Gastrocnemius medialis (tissue), 4 donors: ENCODE measurements at regions not wholly inside any gene's neighbourhood (a gene's known extent, or its start where the extent isn't known, plus 50 kb on each side); places are given as distances from the start of the nearest gene placed in this dataset.

ENCODE experiments used
- CTCF ChIP-seq, 5 experiments: fragments of 450-650 bp in 3 of 5; fragments of 200-600 bp in 2 of 5; sonication (generic) in 2 of 5; IDR thresholded peaks in 4 of 5; conservative IDR thresholded peaks in 1 of 5; 1 replicate in 4 of 5; 2 replicates in 1 of 5; pipeline ENCODE4 v1.5.1; 2016 to 2019; ENCODE audit warnings: antibody characterized with exemption in 5 of 5, mild to moderate bottlenecking in 3 of 5, moderate library complexity in 3 of 5
- POLR2A ChIP-seq, 2 donors: fragments of 450-650 bp; IDR thresholded peaks; one replicate each; pipeline ENCODE4 v1.6.1; 2017; ENCODE audit warnings: antibody characterized with exemption in 2 of 2, mild to moderate bottlenecking in 2 of 2, moderate library complexity in 2 of 2

- no peak for TF ChIP-seq CTCF (IDR thresholded peaks at IDR 0.05 in 4 of 5, conservative IDR thresholded peaks at IDR 0.05 in 1 of 5)
- no peak for TF ChIP-seq POLR2A (IDR thresholded peaks at IDR 0.05)
These were observed 1598.9 kb downstream of the PLA2G4A start for GRCh38 chr1:188427642-188428041.
